Mesenchymal stem cell (in vitro differentiated cells and primary cell): ENCODE measurements at regions not wholly inside any gene's neighbourhood (a gene's known extent, or its start where the extent isn't known, plus 50 kb on each side); places are given as distances from the start of the nearest gene placed in this dataset.

Experiments
- DNase-seq: peaks from one replicate; pipeline ENCODE4 v3.0.0-alpha.2; 2013
- H2AFZ ChIP-seq: one replicate; pipeline ENCODE4 v1.6.1; 2013; ENCODE audit warnings: low read depth, mild to moderate bottlenecking, control low read depth, inconsistent platforms, low read length, moderate library complexity
- H2AK5ac ChIP-seq: 2 replicates; pipeline ENCODE4 v1.6.1; 2013; ENCODE audit warnings: low read length, moderate library complexity, mild to moderate bottlenecking, inconsistent platforms; ENCODE audit not compliant: severe bottlenecking
- H2BK120ac ChIP-seq: one replicate; pipeline ENCODE4 v1.6.1; 2013; ENCODE audit warnings: low read depth, mild to moderate bottlenecking, inconsistent platforms, low read length, moderate library complexity
- H2BK12ac ChIP-seq, 2 experiments: one replicate each; pipeline ENCODE4 v1.6.1; 2013; ENCODE audit warnings: inconsistent platforms in 2 of 2, low read length in 2 of 2, mild to moderate bottlenecking in 2 of 2, moderate library complexity in 2 of 2, control low read depth in 1 of 2
- H2BK15ac ChIP-seq: one replicate; pipeline ENCODE4 v1.6.1; 2013; ENCODE audit warnings: mild to moderate bottlenecking, low read depth, inconsistent platforms; ENCODE audit not compliant: poor library complexity, severe bottlenecking
- H2BK5ac ChIP-seq: 2 replicates; pipeline ENCODE4 v1.6.1; 2013; ENCODE audit warnings: low read depth, mild to moderate bottlenecking, low read length, control low read depth, inconsistent platforms; ENCODE audit not compliant: poor library complexity, severe bottlenecking
- H3K14ac ChIP-seq, 2 experiments: one replicate each; pipeline ENCODE4 v1.6.1; 2013; ENCODE audit warnings: inconsistent platforms in 2 of 2, low read length in 2 of 2, control low read depth in 1 of 2, mild to moderate bottlenecking in 1 of 2, moderate library complexity in 1 of 2
- H3K18ac ChIP-seq, 2 experiments: one replicate each; pipeline ENCODE4 v1.6.1; 2013; ENCODE audit warnings: inconsistent platforms in 2 of 2, low read length in 2 of 2, control low read depth in 1 of 2, low read depth in 1 of 2, mild to moderate bottlenecking in 1 of 2
- H3K23ac ChIP-seq, 2 experiments: one replicate each; pipeline ENCODE4 v1.6.1; 2013; ENCODE audit warnings: inconsistent platforms in 2 of 2, low read length in 2 of 2, mild to moderate bottlenecking in 2 of 2, moderate library complexity in 2 of 2, control low read depth in 1 of 2
- H3K27ac ChIP-seq: 2 replicates; pipeline ENCODE4 v1.5.1; 2013; ENCODE audit warnings: mild to moderate bottlenecking, moderate library complexity, low read length, control low read depth, inconsistent platforms; ENCODE audit not compliant: poor library complexity, severe bottlenecking
- H3K27me3 ChIP-seq, 2 experiments: 2 replicates each; pipeline versions ENCODE4 v1.6.1 to v1.7.0; 2013; ENCODE audit warnings: low read length in 2 of 2, mild to moderate bottlenecking in 2 of 2, moderate library complexity in 2 of 2, control low read depth in 1 of 2, inconsistent platforms in 1 of 2; ENCODE audit not compliant: control insufficient read depth in 1 of 2, insufficient read depth in 1 of 2
- H3K36me3 ChIP-seq, 2 experiments: 2 replicates each; pipeline versions ENCODE4 v1.6.1 to v1.7.0; 2013; ENCODE audit warnings: low read length in 2 of 2, control low read depth in 1 of 2, inconsistent platforms in 1 of 2, low read depth in 1 of 2, mild to moderate bottlenecking in 1 of 2; ENCODE audit not compliant: insufficient read depth in 2 of 2, control insufficient read depth in 1 of 2
- H3K4ac ChIP-seq, 2 experiments: one replicate each; pipeline ENCODE4 v1.6.1; 2013; ENCODE audit warnings: inconsistent platforms in 2 of 2, low read length in 2 of 2, mild to moderate bottlenecking in 2 of 2, moderate library complexity in 2 of 2, control low read depth in 1 of 2, low read depth in 1 of 2
- H3K4me1 ChIP-seq: 2 replicates; pipeline ENCODE4 v1.6.1; 2013; ENCODE audit warnings: low read depth, low read length, control low read depth; ENCODE audit not compliant: control insufficient read depth, insufficient read depth
- H3K4me2 ChIP-seq: 2 replicates; pipeline ENCODE4 v1.6.1; 2013; ENCODE audit warnings: low read length, mild to moderate bottlenecking, inconsistent platforms; ENCODE audit not compliant: poor library complexity, severe bottlenecking
- H3K4me3 ChIP-seq, 2 experiments: 2 replicates each; pipeline versions ENCODE4 v1.5.1 to v1.7.0; 2013; ENCODE audit warnings: low read length in 2 of 2, mild to moderate bottlenecking in 2 of 2, control low read depth in 1 of 2, low read depth in 1 of 2; ENCODE audit not compliant: insufficient read depth in 1 of 2
- H3K79me1 ChIP-seq: replicated peaks from 2 replicates; pipeline ENCODE4 v1.6.1; 2013; ENCODE audit warnings: mild to moderate bottlenecking, control low read depth, low read length, inconsistent platforms; ENCODE audit not compliant: poor library complexity, severe bottlenecking
- H3K9ac ChIP-seq: 2 replicates; pipeline ENCODE4 v1.7.0; 2013; ENCODE audit warnings: mild to moderate bottlenecking, low read length, moderate library complexity
- H3K9me3 ChIP-seq: 2 replicates; pipeline ENCODE4 v1.7.0; 2013; ENCODE audit warnings: mild to moderate bottlenecking, low read length; ENCODE audit not compliant: control insufficient read depth
- H4K8ac ChIP-seq: one replicate; pipeline ENCODE4 v1.6.1; 2013; ENCODE audit warnings: inconsistent platforms, mild to moderate bottlenecking, low read length, moderate library complexity
- H4K91ac ChIP-seq: one replicate; pipeline ENCODE4 v1.6.1; 2013; ENCODE audit warnings: mild to moderate bottlenecking, low read length, inconsistent platforms
- WGBS: methylation state at CpG from one replicate; pipeline ENCODE4 v1.1.7; 2013; ENCODE audit warnings: mixed read lengths; 5-methylcytosine and 5-hydroxymethylcytosine counted together

GRCh38 chr18:68053290-68053689 lies 536.8 kb upstream of the DSEL start:
- no peaks in the 10 kb centered on the region for H3K36me3 ChIP-seq
- no peak overlapping the region for H3K14ac ChIP-seq
- H3K4me2 ChIP-seq = no peak overlapping the region
- H3K9me3 ChIP-seq = no peaks in the 10 kb centered on the region
- H3K4me3 ChIP-seq = no peak overlapping the region
- no peak for DNase-seq
- H2AFZ ChIP-seq = no peak overlapping the region
- no peak overlapping the region for H3K27ac ChIP-seq
- 100% methylated on average over 1 of the region's 2 CpGs for WGBS
- no peak overlapping the region for H2AK5ac ChIP-seq
- no peak overlapping the region for H4K91ac ChIP-seq
- H2BK12ac ChIP-seq = no peak overlapping the region
- no peak overlapping the region for H2BK5ac ChIP-seq
- no peak overlapping the region for H3K18ac ChIP-seq
- no peak overlapping the region for H3K23ac ChIP-seq
- H3K4ac ChIP-seq = no peak overlapping the region
- H2BK15ac ChIP-seq = no peak overlapping the region
- H3K79me1 ChIP-seq = no peaks in the 10 kb centered on the region
- no peak overlapping the region for H2BK120ac ChIP-seq
- no peaks in the 10 kb centered on the region for H3K4me1 ChIP-seq
- H3K27me3 ChIP-seq = no peaks in the 10 kb centered on the region
- H4K8ac ChIP-seq = no peak overlapping the region
- no peak overlapping the region for H3K9ac ChIP-seq

GRCh38 chr18:68041327-68041726 lies 524.8 kb upstream of the DSEL start:
- no peak overlapping the region for H2BK5ac ChIP-seq
- H3K18ac ChIP-seq = no peak overlapping the region
- no peak overlapping the region for H2BK12ac ChIP-seq
- DNase-seq = peak; percentile 41
- no peaks in the 10 kb centered on the region for H3K27me3 ChIP-seq
- no peak overlapping the region for H3K27ac ChIP-seq
- no peak overlapping the region for H2AK5ac ChIP-seq
- no peak overlapping the region for H2AFZ ChIP-seq
- H3K36me3 ChIP-seq = no peaks in the 10 kb centered on the region
- no peak overlapping the region for H3K4me2 ChIP-seq
- no peak overlapping the region for H3K4ac ChIP-seq
- H3K9ac ChIP-seq = no peak overlapping the region
- H3K4me1 ChIP-seq = no peaks in the 10 kb centered on the region
- peaks cover 3% of the 10 kb centered on the region for H3K9me3 ChIP-seq
- H3K14ac ChIP-seq = no peak overlapping the region
- 82% methylated on average over 4 of the region's 4 CpGs for WGBS
- H3K23ac ChIP-seq = no peak overlapping the region
- H4K91ac ChIP-seq = no peak overlapping the region
- no peak overlapping the region for H3K4me3 ChIP-seq
- H2BK15ac ChIP-seq = no peak overlapping the region
- no peak overlapping the region for H4K8ac ChIP-seq
- H3K79me1 ChIP-seq = no peaks in the 10 kb centered on the region
- H2BK120ac ChIP-seq = no peak overlapping the region

- no peak overlapping the region for H2BK15ac ChIP-seq
- peaks cover 3% of the 10 kb centered on the region for H3K9me3 ChIP-seq
- DNase-seq = no peak
- H2AFZ ChIP-seq = no peak overlapping the region
- H2BK5ac ChIP-seq = no peak overlapping the region
- H3K4me3 ChIP-seq = no peak overlapping the region
- H3K9ac ChIP-seq = no peak overlapping the region
- H3K4me2 ChIP-seq = no peak overlapping the region
- H3K23ac ChIP-seq = no peak overlapping the region
- H2AK5ac ChIP-seq = no peak overlapping the region
- no peak overlapping the region for H4K91ac ChIP-seq
- H3K27ac ChIP-seq = no peak overlapping the region
- no peaks in the 10 kb centered on the region for H3K36me3 ChIP-seq
- no peaks in the 10 kb centered on the region for H3K27me3 ChIP-seq
- no peak overlapping the region for H3K14ac ChIP-seq
- no peak overlapping the region for H2BK12ac ChIP-seq
- no peak overlapping the region for H3K4ac ChIP-seq
- no peak overlapping the region for H4K8ac ChIP-seq
- no peak overlapping the region for H2BK120ac ChIP-seq
- WGBS = 64% methylated on average over 3 of the region's 3 CpGs
- H3K18ac ChIP-seq = no peak overlapping the region
- no peaks in the 10 kb centered on the region for H3K4me1 ChIP-seq
- no peaks in the 10 kb centered on the region for H3K79me1 ChIP-seq
These were observed 523.7 kb upstream of the DSEL start for GRCh38 chr18:68040198-68040597.

- 79% methylated on average over 6 of the region's 8 CpGs for WGBS
These were observed 519.4 kb upstream of the DSEL start for GRCh38 chr18:68035774-68036522.

More at GRCh38 chr18:68035774-68036522, 519.4 kb upstream of the DSEL start:
- Histone ChIP-seq H4K8ac (no peak overlapping the region), H2BK15ac (no peak overlapping the region), H3K4me2 (no peak overlapping the region), H2BK120ac (no peak overlapping the region), H3K4me1 (no peaks in the 10 kb centered on the region), H3K4ac (no peak overlapping the region), H2AK5ac (no peak overlapping the region), H3K79me1 (no peaks in the 10 kb centered on the region), H3K9ac (no peak overlapping the region), H2BK12ac (no peak overlapping the region), H3K27ac (no peak overlapping the region), H3K9me3 (peaks cover under 1% of the 10 kb centered on the region), H4K91ac (no peak overlapping the region), H3K36me3 (no peaks in the 10 kb centered on the region), H2BK5ac (no peak overlapping the region), H3K18ac (no peak overlapping the region), H3K23ac (no peak overlapping the region), H2AFZ (no peak overlapping the region), H3K14ac (no peak overlapping the region), H3K27me3 (no peaks in the 10 kb centered on the region), H3K4me3 (no peak overlapping the region)
- DNase-seq = peak; percentile 12
